Peyer's patch (tissue), 4 donors: ENCODE measurements at regions not wholly inside any gene's neighbourhood (a gene's known extent, or its start where the extent isn't known, plus 50 kb on each side); places are given as distances from the start of the nearest gene placed in this dataset.

Source experiments
- DNase-seq, 3 donors: peaks; one replicate each; pipeline ENCODE4 v3.0.0-alpha.2; 2017 to 2019
- H3K27ac ChIP-seq, 4 donors: fragments of 200-600 bp; sonication (generic); one replicate each; pipeline ENCODE4 v1.5.1; 2016 to 2019
- H3K27me3 ChIP-seq, 2 donors: fragments of 200-600 bp; sonication (generic); one replicate each; pipeline ENCODE4 v1.5.1; 2019
- H3K36me3 ChIP-seq, 3 donors: fragments of 200-600 bp; sonication (generic); one replicate each; pipeline ENCODE4 v1.5.1; 2016 to 2019
- H3K4me1 ChIP-seq, 4 donors: fragments of 200-600 bp; sonication (generic); one replicate each; pipeline ENCODE4 v1.5.1; 2016 to 2019
- H3K4me3 ChIP-seq, 4 donors: fragments of 200-600 bp; sonication (generic); 1 replicate in 3 of 4; 2 replicates in 1 of 4; pipeline ENCODE4 v1.5.1; 2016 to 2019; ENCODE audit warnings: mild to moderate bottlenecking in 1 of 4
- H3K9me3 ChIP-seq, 4 donors: fragments of 200-600 bp; sonication (generic); one replicate each; pipeline ENCODE4 v1.5.1; 2016 to 2019; ENCODE audit warnings: mild to moderate bottlenecking in 1 of 4
- POLR2A ChIP-seq, 2 donors: fragments of 450-650 bp; IDR thresholded peaks; one replicate each; pipeline ENCODE4 v1.5.1; 2017; ENCODE audit warnings: antibody characterized with exemption in 2 of 2, mild to moderate bottlenecking in 2 of 2, moderate library complexity in 2 of 2
- TF ChIP-seq, protein P1 (sequence below), 6 experiments: fragments of 450-650 bp in 4 of 6; fragments of 200-600 bp in 2 of 6; sonication (generic) in 1 of 6; IDR thresholded peaks; one replicate each; pipeline ENCODE4 v1.5.1; 2017 to 2019; ENCODE audit warnings: antibody characterized with exemption in 6 of 6, mild to moderate bottlenecking in 3 of 6, moderate library complexity in 1 of 6

DNA sequence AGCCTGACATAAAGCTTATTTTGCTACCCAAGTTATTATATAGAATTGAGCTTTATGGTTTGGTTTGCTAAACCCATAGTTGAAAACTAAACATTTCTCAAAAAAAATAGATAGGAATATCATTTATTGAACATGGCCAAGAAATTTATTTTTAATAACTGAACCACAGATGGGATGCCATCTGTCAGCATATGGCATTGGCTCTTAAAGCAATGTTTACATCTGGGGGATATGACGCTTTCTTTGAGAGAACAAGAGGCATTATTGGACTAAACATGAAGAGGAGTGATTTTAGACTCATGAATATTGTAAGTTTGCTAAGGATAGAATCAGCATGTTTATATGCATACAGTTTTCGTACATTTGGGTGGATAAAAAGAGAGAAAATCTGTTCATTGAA, 132.6 kb upstream of the SLIT2 start:
- DNase-seq = no peak
- H3K9me3 ChIP-seq = no peaks in the 10 kb centered on the region
- TF ChIP-seq POLR2A (IDR thresholded peaks at IDR 0.05) = no peak
- TF ChIP-seq, protein P1, sequence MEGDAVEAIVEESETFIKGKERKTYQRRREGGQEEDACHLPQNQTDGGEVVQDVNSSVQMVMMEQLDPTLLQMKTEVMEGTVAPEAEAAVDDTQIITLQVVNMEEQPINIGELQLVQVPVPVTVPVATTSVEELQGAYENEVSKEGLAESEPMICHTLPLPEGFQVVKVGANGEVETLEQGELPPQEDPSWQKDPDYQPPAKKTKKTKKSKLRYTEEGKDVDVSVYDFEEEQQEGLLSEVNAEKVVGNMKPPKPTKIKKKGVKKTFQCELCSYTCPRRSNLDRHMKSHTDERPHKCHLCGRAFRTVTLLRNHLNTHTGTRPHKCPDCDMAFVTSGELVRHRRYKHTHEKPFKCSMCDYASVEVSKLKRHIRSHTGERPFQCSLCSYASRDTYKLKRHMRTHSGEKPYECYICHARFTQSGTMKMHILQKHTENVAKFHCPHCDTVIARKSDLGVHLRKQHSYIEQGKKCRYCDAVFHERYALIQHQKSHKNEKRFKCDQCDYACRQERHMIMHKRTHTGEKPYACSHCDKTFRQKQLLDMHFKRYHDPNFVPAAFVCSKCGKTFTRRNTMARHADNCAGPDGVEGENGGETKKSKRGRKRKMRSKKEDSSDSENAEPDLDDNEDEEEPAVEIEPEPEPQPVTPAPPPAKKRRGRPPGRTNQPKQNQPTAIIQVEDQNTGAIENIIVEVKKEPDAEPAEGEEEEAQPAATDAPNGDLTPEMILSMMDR (IDR thresholded peaks at IDR 0.05) = no peak
- no peaks in the 10 kb centered on the region for H3K36me3 ChIP-seq
- H3K27ac ChIP-seq = no peak overlapping the region
- no peaks in the 10 kb centered on the region for H3K27me3 ChIP-seq
- H3K4me3 ChIP-seq = no peak overlapping the region
- H3K4me1 ChIP-seq = no peaks in the 10 kb centered on the region

DNA sequence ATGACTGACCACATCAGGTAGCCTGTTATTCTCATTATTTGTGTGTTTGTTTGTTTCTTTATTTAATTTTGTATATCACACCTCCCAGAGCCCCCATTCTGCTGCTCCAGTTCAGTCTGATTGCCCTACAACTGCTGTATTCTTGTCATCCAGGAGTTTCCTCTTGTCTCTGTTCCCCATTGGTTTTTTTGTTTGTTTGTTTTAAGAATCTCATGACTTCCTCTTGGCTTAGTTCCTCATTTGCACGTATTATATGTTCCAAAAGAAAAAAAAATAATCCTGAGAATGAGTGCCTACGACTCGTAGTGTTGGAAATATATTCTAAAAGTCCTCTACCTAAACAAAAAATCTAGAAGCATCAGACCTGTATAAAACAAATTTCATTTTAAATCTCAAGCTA, 142.3 kb upstream of the SLIT2 start:
- Histone ChIP-seq H3K36me3 (no peaks in the 10 kb centered on the region), H3K27me3 (no peaks in the 10 kb centered on the region), H3K9me3 (no peaks in the 10 kb centered on the region), H3K4me3 (no peak overlapping the region), H3K4me1 (no peaks in the 10 kb centered on the region), H3K27ac (no peak overlapping the region)
- TF ChIP-seq POLR2A (IDR thresholded peaks at IDR 0.05) = no peak
- TF ChIP-seq, protein P1 (IDR thresholded peaks at IDR 0.05) = no peak
- DNase-seq = no peak

DNA sequence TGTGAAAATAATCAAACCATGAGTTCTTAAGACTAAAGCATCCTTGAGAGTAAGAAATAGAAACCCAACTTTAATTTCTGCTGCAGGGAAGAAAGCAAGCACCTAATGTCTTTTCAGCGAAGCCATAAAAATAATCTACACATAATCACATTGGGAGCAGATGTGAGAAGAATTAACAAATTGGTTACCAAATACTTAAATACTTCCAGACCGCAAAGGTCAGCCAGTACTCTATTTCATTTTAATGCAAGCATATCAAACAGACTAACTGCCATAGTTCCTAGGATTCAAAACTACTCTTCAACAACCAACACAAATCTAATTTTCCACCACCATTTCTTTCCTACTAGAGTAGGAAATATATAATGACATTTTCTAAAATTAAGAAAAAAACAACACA, 144.8 kb upstream of the SLIT2 start:
- H3K36me3 ChIP-seq = no peaks in the 10 kb centered on the region
- H3K9me3 ChIP-seq = no peaks in the 10 kb centered on the region
- TF ChIP-seq, protein P1 (IDR thresholded peaks at IDR 0.05) = no peak
- TF ChIP-seq POLR2A (IDR thresholded peaks at IDR 0.05) = no peak
- no peaks in the 10 kb centered on the region for H3K27me3 ChIP-seq
- no peak overlapping the region for H3K27ac ChIP-seq
- H3K4me3 ChIP-seq = no peak overlapping the region
- no peak for DNase-seq
- H3K4me1 ChIP-seq = no peaks in the 10 kb centered on the region

DNA sequence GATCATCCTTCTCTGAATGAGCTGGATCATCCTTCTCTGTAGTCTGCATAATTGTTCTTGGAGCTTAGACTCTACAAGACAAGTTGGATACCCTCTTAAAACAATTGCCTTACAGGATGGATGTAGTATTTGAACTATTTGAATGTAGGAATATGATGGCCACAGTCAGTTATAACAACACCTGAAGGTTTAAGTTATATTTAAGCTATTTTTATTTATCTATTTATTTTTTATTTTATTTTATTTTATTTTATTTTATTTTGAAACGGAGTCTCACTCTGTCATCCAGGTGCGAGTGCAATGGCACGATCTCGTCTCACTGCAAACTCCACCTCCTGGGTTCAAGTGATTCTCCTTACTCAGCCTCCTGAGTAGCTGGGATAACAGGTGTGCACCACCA, 149.9 kb upstream of the SLIT2 start:
- no peak overlapping the region for H3K27ac ChIP-seq
- H3K27me3 ChIP-seq = no peaks in the 10 kb centered on the region
- H3K36me3 ChIP-seq = no peaks in the 10 kb centered on the region
- H3K9me3 ChIP-seq = no peaks in the 10 kb centered on the region
- TF ChIP-seq POLR2A (IDR thresholded peaks at IDR 0.05) = no peak
- TF ChIP-seq, protein P1 (IDR thresholded peaks at IDR 0.05) = no peak
- no peak overlapping the region for H3K4me3 ChIP-seq
- DNase-seq = no peak
- no peaks in the 10 kb centered on the region for H3K4me1 ChIP-seq

DNA sequence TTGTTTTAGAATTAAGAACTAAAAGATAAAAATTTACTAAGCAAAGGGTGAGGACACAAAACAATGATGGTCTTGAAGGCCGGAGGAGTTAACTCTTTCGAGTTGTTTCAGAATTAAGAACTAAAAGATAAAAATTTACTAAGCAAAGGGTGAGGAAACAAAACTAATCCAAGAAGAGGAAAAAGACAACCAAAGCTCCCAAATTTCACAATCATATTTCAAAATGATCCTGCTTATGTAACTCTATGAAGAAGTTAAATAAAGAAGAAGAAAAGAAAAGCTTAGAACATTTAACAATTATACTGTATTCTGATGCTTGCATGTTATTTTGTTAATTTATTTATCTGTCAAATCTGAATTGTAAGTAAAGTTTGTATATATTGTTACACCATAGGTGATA, 154.8 kb upstream of the SLIT2 start:
- DNase-seq = no peak
- H3K4me1 ChIP-seq = no peaks in the 10 kb centered on the region
- H3K27ac ChIP-seq = no peak overlapping the region
- H3K9me3 ChIP-seq = no peaks in the 10 kb centered on the region
- no peak overlapping the region for H3K4me3 ChIP-seq
- TF ChIP-seq POLR2A (IDR thresholded peaks at IDR 0.05) = no peak
- TF ChIP-seq, protein P1 (IDR thresholded peaks at IDR 0.05) = no peak
- H3K27me3 ChIP-seq = no peaks in the 10 kb centered on the region
- no peaks in the 10 kb centered on the region for H3K36me3 ChIP-seq
